Spleen (tissue), 7 donors: ENCODE measurements at regions not wholly inside any gene's neighbourhood (a gene's known extent, or its start where the extent isn't known, plus 50 kb on each side); places are given as distances from the start of the nearest gene placed in this dataset.
"Not testable (repeated sequence)": the region's sequence is repeated elsewhere in the genome, so short reads cannot be mapped to it uniquely, and the experiment has no call there.

Experiments
- POLR2A ChIP-seq, 3 donors: fragments of 450-650 bp; IDR thresholded peaks; one replicate each; pipeline ENCODE4 v1.5.1; 2017; ENCODE audit warnings: antibody characterized with exemption in 3 of 3, mild to moderate bottlenecking in 1 of 3
- POLR2AphosphoS5 ChIP-seq, 3 donors: sonication (generic); formaldehyde crosslinking; IDR thresholded peaks; one replicate each; pipeline ENCODE4 v1.5.1; 2017; ENCODE audit warnings: antibody characterized with exemption in 3 of 3
- TF ChIP-seq, protein P1 (sequence below), 11 experiments: fragments of 200-600 bp in 7 of 11; fragments of 450-650 bp in 4 of 11; sonication (generic) in 4 of 11; IDR thresholded peaks in 8 of 11; conservative IDR thresholded peaks in 3 of 11; 1 replicate in 7 of 11; 2 replicates in 4 of 11; pipeline versions ENCODE4 v1.4.0 to v1.8.0; 2016 to 2021; ENCODE audit warnings: antibody characterized with exemption in 11 of 11, inconsistent platforms in 4 of 11, mild to moderate bottlenecking in 1 of 11
- donor health status: DM: no; HTN: no; CAD: no; lungs with moderate emphysema.
- donor health status: DM: no; HTN: no; CAD: no.
- donor health status: DM: no; HTN: no; CAD: no.

GRCh38 chr1:118440-118839 is 333.0 kb downstream of the OR4F29 start:
- TF ChIP-seq, protein P1, sequence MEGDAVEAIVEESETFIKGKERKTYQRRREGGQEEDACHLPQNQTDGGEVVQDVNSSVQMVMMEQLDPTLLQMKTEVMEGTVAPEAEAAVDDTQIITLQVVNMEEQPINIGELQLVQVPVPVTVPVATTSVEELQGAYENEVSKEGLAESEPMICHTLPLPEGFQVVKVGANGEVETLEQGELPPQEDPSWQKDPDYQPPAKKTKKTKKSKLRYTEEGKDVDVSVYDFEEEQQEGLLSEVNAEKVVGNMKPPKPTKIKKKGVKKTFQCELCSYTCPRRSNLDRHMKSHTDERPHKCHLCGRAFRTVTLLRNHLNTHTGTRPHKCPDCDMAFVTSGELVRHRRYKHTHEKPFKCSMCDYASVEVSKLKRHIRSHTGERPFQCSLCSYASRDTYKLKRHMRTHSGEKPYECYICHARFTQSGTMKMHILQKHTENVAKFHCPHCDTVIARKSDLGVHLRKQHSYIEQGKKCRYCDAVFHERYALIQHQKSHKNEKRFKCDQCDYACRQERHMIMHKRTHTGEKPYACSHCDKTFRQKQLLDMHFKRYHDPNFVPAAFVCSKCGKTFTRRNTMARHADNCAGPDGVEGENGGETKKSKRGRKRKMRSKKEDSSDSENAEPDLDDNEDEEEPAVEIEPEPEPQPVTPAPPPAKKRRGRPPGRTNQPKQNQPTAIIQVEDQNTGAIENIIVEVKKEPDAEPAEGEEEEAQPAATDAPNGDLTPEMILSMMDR (IDR thresholded peaks at IDR 0.05 in 8 of 11, conservative IDR thresholded peaks at IDR 0.05 in 3 of 11), result not testable (repeated sequence)
- not testable (repeated sequence) for TF ChIP-seq POLR2A, POLR2AphosphoS5 (IDR thresholded peaks at IDR 0.05)
